ENCODE measurements at regions not wholly inside any gene's neighbourhood (a gene's known extent, or its start where the extent isn't known, plus 50 kb on each side); places are given as distances from the start of the nearest gene placed in this dataset.

- TF ChIP-seq CTCF (optimal IDR thresholded peaks at IDR 0.05 in 1 of 3, IDR thresholded peaks at IDR 0.05 in 1 of 3, conservative IDR thresholded peaks at IDR 0.05 in 1 of 3; ENCODE audit: extremely low read depth in 1 of 3, insufficient read depth in 2 of 3, low read length in 3 of 3) (no peak), EZH2 (IDR thresholded peaks at IDR 0.05; ENCODE audit: low read length) (no peak)
Observed at GRCh38 chr3:148554367-148554766, 143.3 kb upstream of the AGTR1 start.

Measured in keratinocyte (primary cell).